Endothelial cell (in vitro differentiated cells): ENCODE measurements at regions not wholly inside any gene's neighbourhood (a gene's known extent, or its start where the extent isn't known, plus 50 kb on each side); places are given as distances from the start of the nearest gene placed in this dataset.

Source experiments
- DNase-seq: peaks from one replicate; pipeline ENCODE4 v3.0.0; 2021; ENCODE audit warnings: low spot score
- H3K27ac Mint-ChIP-seq: one replicate; pipeline ENCODE4 v1.8.0; 2021; ENCODE audit warnings: mixed read lengths, inconsistent platforms; ENCODE audit not compliant: unreplicated experiment
- H3K27me3 Mint-ChIP-seq: one replicate; pipeline ENCODE4 v1.8.0; 2021; ENCODE audit warnings: mild to moderate bottlenecking, moderate library complexity, mixed read lengths, inconsistent platforms; ENCODE audit not compliant: unreplicated experiment
- H3K36me3 Mint-ChIP-seq: one replicate; pipeline ENCODE4 v1.8.0; 2021; ENCODE audit warnings: mild to moderate bottlenecking, low read depth, mixed read lengths, inconsistent platforms; ENCODE audit not compliant: unreplicated experiment
- H3K4me1 Mint-ChIP-seq: one replicate; pipeline ENCODE4 v1.8.0; 2021; ENCODE audit warnings: mild to moderate bottlenecking, mixed read lengths, inconsistent platforms; ENCODE audit not compliant: unreplicated experiment
- H3K4me3 Mint-ChIP-seq: one replicate; pipeline ENCODE4 v1.8.0; 2021; ENCODE audit warnings: mild to moderate bottlenecking, mixed read lengths, inconsistent platforms; ENCODE audit not compliant: unreplicated experiment
- H3K9me3 Mint-ChIP-seq: one replicate; pipeline ENCODE4 v1.8.0; 2021; ENCODE audit warnings: mixed read lengths, inconsistent platforms; ENCODE audit not compliant: unreplicated experiment
- TF ChIP-seq, protein P1 (sequence below): fragments of 200-600 bp; sonication (generic); IDR thresholded peaks from one replicate; pipeline ENCODE4 v1.5.0; 2021; ENCODE audit warnings: antibody characterized with exemption; ENCODE audit not compliant: unreplicated experiment

DNA sequence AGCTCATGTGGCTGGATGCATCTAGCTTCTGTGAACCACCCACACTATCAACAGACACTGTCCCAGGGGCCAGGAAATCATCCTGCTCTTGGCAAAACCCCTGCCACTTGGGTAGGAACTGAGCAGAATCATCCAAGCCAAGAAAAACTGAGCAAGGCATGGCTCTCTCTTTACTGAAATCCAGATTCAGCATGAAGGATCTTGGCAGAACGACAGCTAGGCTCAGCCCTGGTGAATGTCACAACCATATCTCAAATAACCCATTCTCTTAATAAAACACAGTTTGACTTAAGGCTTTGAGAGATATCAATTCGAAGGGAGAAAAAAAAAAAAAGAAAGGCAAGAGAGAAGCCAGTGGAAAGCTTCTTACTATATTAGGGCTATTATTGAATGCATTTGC is 72.2 kb downstream of the MAF start:
- peaks cover 3% of the 10 kb centered on the region for H3K4me1 Mint-ChIP-seq
- H3K9me3 Mint-ChIP-seq: no peaks in the 10 kb centered on the region
- no peaks in the 10 kb centered on the region for H3K36me3 Mint-ChIP-seq
- DNase-seq: no peak
- H3K4me3 Mint-ChIP-seq: no peak overlapping the region
- TF ChIP-seq, protein P1, sequence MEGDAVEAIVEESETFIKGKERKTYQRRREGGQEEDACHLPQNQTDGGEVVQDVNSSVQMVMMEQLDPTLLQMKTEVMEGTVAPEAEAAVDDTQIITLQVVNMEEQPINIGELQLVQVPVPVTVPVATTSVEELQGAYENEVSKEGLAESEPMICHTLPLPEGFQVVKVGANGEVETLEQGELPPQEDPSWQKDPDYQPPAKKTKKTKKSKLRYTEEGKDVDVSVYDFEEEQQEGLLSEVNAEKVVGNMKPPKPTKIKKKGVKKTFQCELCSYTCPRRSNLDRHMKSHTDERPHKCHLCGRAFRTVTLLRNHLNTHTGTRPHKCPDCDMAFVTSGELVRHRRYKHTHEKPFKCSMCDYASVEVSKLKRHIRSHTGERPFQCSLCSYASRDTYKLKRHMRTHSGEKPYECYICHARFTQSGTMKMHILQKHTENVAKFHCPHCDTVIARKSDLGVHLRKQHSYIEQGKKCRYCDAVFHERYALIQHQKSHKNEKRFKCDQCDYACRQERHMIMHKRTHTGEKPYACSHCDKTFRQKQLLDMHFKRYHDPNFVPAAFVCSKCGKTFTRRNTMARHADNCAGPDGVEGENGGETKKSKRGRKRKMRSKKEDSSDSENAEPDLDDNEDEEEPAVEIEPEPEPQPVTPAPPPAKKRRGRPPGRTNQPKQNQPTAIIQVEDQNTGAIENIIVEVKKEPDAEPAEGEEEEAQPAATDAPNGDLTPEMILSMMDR: no peak
- no peaks in the 10 kb centered on the region for H3K27me3 Mint-ChIP-seq
- H3K27ac Mint-ChIP-seq: no peak overlapping the region

DNA sequence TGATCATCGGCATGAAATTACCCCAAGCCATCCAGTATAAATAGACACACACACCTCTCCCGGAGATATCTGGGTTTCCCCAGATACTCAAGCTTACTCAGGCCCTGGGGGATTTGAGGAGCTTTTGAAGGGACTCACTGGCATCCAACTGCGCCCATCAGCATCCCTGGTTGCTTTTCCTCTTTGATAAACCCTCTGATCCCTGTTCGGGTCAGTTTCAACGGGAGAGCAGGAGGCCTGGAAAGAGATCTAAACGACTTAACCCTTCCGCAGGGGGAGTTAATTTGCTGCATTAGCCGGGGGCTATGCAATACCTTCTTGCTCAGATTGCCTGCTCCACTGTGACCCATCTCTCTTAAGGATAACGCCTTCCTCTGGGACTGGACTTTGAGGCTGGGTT is 76.6 kb downstream of the MAF start:
- H3K27ac Mint-ChIP-seq: no peak overlapping the region
- TF ChIP-seq, protein P1: no peak

DNA sequence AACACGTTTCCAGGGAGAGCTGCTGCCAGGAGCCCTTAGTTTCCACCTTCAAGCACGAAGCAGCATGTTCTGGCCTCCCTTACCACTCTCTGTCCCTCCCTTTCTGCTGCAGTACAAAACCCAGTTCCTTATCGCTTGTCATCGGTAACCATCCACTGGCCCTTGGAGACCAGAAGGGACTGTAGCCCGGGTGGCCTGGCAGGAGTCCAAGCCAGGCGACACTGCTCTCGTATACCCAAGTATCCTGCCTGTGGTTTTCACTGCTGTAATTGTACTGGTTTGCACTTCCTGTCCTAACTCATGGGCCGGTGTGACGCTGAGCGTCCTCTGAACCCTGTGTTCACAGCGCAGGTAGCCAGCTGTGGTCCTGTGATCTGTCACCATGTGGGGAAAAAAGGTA is 81.1 kb downstream of the MAF start:
- no peak overlapping the region for H3K4me3 Mint-ChIP-seq
- no peak overlapping the region for H3K27ac Mint-ChIP-seq
- no peaks in the 10 kb centered on the region for H3K9me3 Mint-ChIP-seq
- DNase-seq: no peak
- peaks cover 10% of the 10 kb centered on the region for H3K27me3 Mint-ChIP-seq
- TF ChIP-seq, protein P1: no peak
- H3K4me1 Mint-ChIP-seq: no peaks in the 10 kb centered on the region
- H3K36me3 Mint-ChIP-seq: no peaks in the 10 kb centered on the region

More for the DNA sequence above, 76.6 kb downstream of the MAF start:
- Mint-ChIP-seq H3K4me1 (peaks cover 3% of the 10 kb centered on the region), H3K9me3 (no peaks in the 10 kb centered on the region), H3K36me3 (no peaks in the 10 kb centered on the region), H3K27me3 (peaks cover 5% of the 10 kb centered on the region), H3K4me3 (no peak overlapping the region)
- DNase-seq: no peak

DNA sequence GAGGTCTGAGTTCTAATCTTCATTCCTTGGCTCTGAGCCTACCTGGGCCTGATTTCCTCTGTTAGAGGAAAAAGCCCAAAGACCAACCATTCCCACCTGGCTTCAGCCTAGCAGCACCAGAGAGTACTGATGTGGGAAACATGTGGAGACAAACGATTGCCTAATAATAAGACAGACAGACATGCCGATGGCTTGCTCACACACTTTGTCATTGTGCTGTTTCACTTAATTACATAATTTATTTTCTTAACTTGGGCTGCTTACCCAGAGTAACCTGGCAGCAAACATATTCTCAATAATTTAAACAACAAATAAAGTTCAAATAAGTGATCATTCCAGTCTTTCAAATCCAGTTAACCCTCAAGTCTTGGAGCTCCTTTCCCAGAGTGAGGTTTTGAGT is 83.4 kb downstream of the MAF start:
- no peaks in the 10 kb centered on the region for H3K36me3 Mint-ChIP-seq
- H3K4me3 Mint-ChIP-seq: no peak overlapping the region
- H3K9me3 Mint-ChIP-seq: no peaks in the 10 kb centered on the region
- no peak overlapping the region for H3K27ac Mint-ChIP-seq
- peaks cover 13% of the 10 kb centered on the region for H3K27me3 Mint-ChIP-seq
- TF ChIP-seq, protein P1: no peak
- peaks cover 8% of the 10 kb centered on the region for H3K4me1 Mint-ChIP-seq
- DNase-seq: no peak

DNA sequence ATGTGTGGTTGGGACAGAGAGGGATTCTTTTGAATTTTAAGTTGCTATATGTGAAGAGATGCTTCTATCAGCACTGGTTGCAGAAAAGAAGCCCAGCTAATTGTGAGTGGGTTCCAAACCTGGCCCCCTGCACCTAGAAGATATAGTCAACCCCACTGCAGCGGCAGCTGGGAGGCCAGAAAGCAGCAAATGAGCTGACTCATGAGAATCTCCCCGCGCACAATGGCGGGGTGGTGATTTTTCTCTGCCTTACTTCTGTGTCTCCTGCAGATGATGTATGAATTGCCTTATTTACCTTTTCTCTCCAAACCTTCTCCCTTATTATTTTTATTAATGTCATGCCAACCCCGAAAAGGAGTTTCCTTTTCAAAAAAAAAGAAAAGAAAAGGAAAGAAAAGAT is 89.7 kb downstream of the MAF start:
- Mint-ChIP-seq H3K27ac (no peak overlapping the region), H3K4me3 (no peak overlapping the region), H3K9me3 (no peaks in the 10 kb centered on the region), H3K36me3 (no peaks in the 10 kb centered on the region), H3K27me3 (peaks cover 7% of the 10 kb centered on the region), H3K4me1 (peaks cover 24% of the 10 kb centered on the region)
- DNase-seq: no peak
- TF ChIP-seq, protein P1: no peak
